Hepatocyte (in vitro differentiated cells): ENCODE measurements at regions not wholly inside any gene's neighbourhood (a gene's known extent, or its start where the extent isn't known, plus 50 kb on each side); places are given as distances from the start of the nearest gene placed in this dataset.

Experiments
- EZH2 ChIP-seq: fragments of 200-600 bp; sonication (generic); IDR thresholded peaks from 2 replicates; pipeline ENCODE4 v1.6.1; 2016; ENCODE audit warnings: antibody characterized with exemption, mild to moderate bottlenecking, borderline replicate concordance
- EZH2phosphoT487 ChIP-seq: fragments of 200-600 bp; sonication (generic); IDR thresholded peaks from one replicate; pipeline ENCODE4 v1.6.1; 2018; ENCODE audit warnings: antibody characterized with exemption, mild to moderate bottlenecking, low read depth, moderate library complexity; ENCODE audit not compliant: unreplicated experiment, severe bottlenecking
- TF ChIP-seq, protein P1 (sequence below): fragments of 200-600 bp; sonication (generic); IDR thresholded peaks from 2 replicates; pipeline ENCODE4 v1.5.1; 2016; ENCODE audit warnings: antibody characterized with exemption, mild to moderate bottlenecking; ENCODE audit not compliant: poor library complexity

DNA sequence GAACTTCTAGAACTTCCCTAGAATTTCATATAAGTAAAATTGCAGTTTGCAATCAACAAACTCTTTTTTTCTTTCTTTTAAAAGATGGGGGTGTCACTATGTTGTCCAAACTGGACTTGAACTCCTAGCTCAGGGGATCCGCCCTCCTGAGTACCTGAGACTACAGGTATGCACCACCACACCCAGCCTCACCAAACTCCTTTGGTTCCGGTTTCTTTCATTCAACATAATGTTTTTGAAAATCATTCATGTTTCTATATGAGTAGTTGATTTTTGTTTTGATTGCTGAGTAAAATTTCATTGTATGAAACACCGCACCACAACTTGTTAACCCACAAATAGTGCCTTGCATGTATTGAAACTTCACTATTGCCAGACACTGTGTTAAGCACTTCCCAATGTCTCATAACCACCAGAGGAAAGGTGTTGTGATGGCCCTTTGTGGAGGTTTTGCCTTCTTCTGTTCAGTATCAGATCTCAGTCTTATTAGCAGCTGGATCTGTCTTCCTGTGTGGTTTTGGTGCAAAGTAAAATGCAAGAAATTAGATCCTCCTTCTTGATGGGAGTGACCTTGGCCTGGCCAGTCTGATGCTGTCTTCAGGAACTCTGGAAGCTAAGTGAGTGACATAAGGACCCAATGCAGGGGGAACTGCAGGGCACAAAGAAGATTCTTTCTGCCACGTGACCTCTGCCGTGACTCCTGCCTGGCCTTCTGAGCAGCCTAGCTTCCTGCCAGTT is 78.8 kb upstream of the UBE2E1 start:
- TF ChIP-seq EZH2 (no peak), EZH2phosphoT487 (no peak)
- TF ChIP-seq, protein P1, sequence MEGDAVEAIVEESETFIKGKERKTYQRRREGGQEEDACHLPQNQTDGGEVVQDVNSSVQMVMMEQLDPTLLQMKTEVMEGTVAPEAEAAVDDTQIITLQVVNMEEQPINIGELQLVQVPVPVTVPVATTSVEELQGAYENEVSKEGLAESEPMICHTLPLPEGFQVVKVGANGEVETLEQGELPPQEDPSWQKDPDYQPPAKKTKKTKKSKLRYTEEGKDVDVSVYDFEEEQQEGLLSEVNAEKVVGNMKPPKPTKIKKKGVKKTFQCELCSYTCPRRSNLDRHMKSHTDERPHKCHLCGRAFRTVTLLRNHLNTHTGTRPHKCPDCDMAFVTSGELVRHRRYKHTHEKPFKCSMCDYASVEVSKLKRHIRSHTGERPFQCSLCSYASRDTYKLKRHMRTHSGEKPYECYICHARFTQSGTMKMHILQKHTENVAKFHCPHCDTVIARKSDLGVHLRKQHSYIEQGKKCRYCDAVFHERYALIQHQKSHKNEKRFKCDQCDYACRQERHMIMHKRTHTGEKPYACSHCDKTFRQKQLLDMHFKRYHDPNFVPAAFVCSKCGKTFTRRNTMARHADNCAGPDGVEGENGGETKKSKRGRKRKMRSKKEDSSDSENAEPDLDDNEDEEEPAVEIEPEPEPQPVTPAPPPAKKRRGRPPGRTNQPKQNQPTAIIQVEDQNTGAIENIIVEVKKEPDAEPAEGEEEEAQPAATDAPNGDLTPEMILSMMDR: no peak
